HG03045 (cell line): ENCODE measurements at regions not wholly inside any gene's neighbourhood (a gene's known extent, or its start where the extent isn't known, plus 50 kb on each side); places are given as distances from the start of the nearest gene placed in this dataset.

Source experiments
- ATAC-seq: cut with Tn5 transposase; IDR thresholded peaks from one replicate; pipeline ENCODE4 v1.9.1; 2021; ENCODE audit warnings: mild to moderate bottlenecking, moderate library complexity; ENCODE audit not compliant: unreplicated experiment

DNA sequence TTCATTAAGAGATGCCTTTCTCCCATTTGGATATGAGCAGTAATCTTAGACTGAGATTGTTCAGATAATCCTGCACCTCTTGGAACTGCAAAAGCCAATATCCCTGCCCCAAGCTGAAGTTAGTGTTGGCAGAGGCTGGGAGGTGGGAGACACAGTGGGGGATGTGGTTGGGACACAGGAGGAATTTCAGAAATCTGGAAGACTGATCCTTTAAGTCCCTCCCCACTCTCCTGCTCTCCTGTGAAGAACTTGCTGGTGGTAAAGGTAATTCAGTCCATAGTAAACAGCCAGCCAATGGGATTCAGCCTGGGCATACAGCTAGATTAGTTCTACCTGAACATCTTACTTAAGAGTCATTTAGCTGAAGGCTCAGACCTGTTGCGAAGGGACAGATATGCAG, 50.0 kb upstream of the TMEM178A start:
- no peak for ATAC-seq
